Osteocyte (in vitro differentiated cells): ENCODE measurements at regions not wholly inside any gene's neighbourhood (a gene's known extent, or its start where the extent isn't known, plus 50 kb on each side); places are given as distances from the start of the nearest gene placed in this dataset.
A peak's percentile ranks its signal among the peaks of the same experiment; 100 is the strongest.
"Not testable (repeated sequence)": the region's sequence is repeated elsewhere in the genome, so short reads cannot be mapped to it uniquely, and the experiment has no call there.

Experiments used
- DNase-seq: peaks from one replicate; pipeline ENCODE4 v3.0.0; 2021; ENCODE audit warnings: mixed read lengths; ENCODE audit not compliant: unreplicated experiment; ENCODE audit errors: extremely low spot score
- H3K27ac Mint-ChIP-seq: one replicate; pipeline ENCODE4 v1.8.0; 2021; ENCODE audit warnings: mild to moderate bottlenecking, mixed read lengths; ENCODE audit not compliant: unreplicated experiment
- H3K27me3 Mint-ChIP-seq: one replicate; pipeline ENCODE4 v1.8.0; 2021; ENCODE audit warnings: mixed read lengths; ENCODE audit not compliant: unreplicated experiment
- H3K36me3 Mint-ChIP-seq: one replicate; pipeline ENCODE4 v1.8.0; 2021; ENCODE audit warnings: mixed read lengths; ENCODE audit not compliant: unreplicated experiment
- H3K4me1 Mint-ChIP-seq: one replicate; pipeline ENCODE4 v1.8.0; 2021; ENCODE audit warnings: mixed read lengths; ENCODE audit not compliant: unreplicated experiment
- H3K4me3 Mint-ChIP-seq: one replicate; pipeline ENCODE4 v1.8.0; 2021; ENCODE audit warnings: mild to moderate bottlenecking, moderate library complexity, mixed read lengths; ENCODE audit not compliant: unreplicated experiment
- H3K9me3 Mint-ChIP-seq: one replicate; pipeline ENCODE4 v1.8.0; 2021; ENCODE audit warnings: mixed read lengths; ENCODE audit not compliant: unreplicated experiment
- TF ChIP-seq, protein P1 (sequence below): fragments of 200-600 bp; sonication (generic); IDR thresholded peaks from 2 replicates; pipeline ENCODE4 v1.5.0; 2021; ENCODE audit warnings: antibody characterized with exemption, mild to moderate bottlenecking, moderate library complexity

DNA sequence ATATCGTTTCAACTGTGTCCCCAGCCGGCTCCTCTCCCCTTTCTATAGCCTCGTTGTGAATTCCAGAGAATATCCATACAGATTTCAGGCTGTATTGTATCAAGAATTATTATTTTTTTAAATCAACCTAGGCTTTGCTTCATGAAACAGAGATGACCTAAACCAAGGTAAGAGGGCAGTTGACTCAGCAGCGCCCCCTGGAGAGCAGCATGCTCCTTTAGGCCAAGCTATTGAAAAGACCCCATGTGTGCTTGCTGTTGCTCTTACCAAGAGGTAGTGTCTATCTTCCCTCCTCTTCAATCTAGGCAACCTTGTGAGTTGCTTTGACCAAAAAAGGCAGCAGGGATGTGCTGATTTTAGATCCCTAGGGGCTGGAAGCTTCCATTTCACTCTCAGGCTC lies 426.7 kb upstream of the SMIM21 start:
- H3K4me1 Mint-ChIP-seq: no peaks in the 10 kb centered on the region
- H3K36me3 Mint-ChIP-seq: no peaks in the 10 kb centered on the region
- TF ChIP-seq, protein P1, sequence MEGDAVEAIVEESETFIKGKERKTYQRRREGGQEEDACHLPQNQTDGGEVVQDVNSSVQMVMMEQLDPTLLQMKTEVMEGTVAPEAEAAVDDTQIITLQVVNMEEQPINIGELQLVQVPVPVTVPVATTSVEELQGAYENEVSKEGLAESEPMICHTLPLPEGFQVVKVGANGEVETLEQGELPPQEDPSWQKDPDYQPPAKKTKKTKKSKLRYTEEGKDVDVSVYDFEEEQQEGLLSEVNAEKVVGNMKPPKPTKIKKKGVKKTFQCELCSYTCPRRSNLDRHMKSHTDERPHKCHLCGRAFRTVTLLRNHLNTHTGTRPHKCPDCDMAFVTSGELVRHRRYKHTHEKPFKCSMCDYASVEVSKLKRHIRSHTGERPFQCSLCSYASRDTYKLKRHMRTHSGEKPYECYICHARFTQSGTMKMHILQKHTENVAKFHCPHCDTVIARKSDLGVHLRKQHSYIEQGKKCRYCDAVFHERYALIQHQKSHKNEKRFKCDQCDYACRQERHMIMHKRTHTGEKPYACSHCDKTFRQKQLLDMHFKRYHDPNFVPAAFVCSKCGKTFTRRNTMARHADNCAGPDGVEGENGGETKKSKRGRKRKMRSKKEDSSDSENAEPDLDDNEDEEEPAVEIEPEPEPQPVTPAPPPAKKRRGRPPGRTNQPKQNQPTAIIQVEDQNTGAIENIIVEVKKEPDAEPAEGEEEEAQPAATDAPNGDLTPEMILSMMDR: no peak
- H3K4me3 Mint-ChIP-seq: no peak overlapping the region
- no peak overlapping the region for H3K27ac Mint-ChIP-seq
- peaks cover 25% of the 10 kb centered on the region for H3K9me3 Mint-ChIP-seq
- H3K27me3 Mint-ChIP-seq: no peaks in the 10 kb centered on the region
- DNase-seq: peak; percentile 53

- no peak overlapping the region for H3K4me3 Mint-ChIP-seq
- no peaks in the 10 kb centered on the region for H3K27me3 Mint-ChIP-seq
- peak; percentile 80 for DNase-seq
- TF ChIP-seq, protein P1: no peak
- no peaks in the 10 kb centered on the region for H3K4me1 Mint-ChIP-seq
- H3K36me3 Mint-ChIP-seq: no peaks in the 10 kb centered on the region
- peaks cover 11% of the 10 kb centered on the region for H3K9me3 Mint-ChIP-seq
- no peak overlapping the region for H3K27ac Mint-ChIP-seq
These were observed 418.8 kb upstream of the SMIM21 start for GRCh38 chr18:75846321-75846720.

- peaks cover 11% of the 10 kb centered on the region for H3K9me3 Mint-ChIP-seq
- no peaks in the 10 kb centered on the region for H3K27me3 Mint-ChIP-seq
- DNase-seq: peak; percentile 36
- H3K4me3 Mint-ChIP-seq: no peak overlapping the region
- no peak overlapping the region for H3K27ac Mint-ChIP-seq
- no peaks in the 10 kb centered on the region for H3K36me3 Mint-ChIP-seq
- no peaks in the 10 kb centered on the region for H3K4me1 Mint-ChIP-seq
- TF ChIP-seq, protein P1: no peak
These were observed 417.9 kb upstream of the SMIM21 start for GRCh38 chr18:75845413-75845812.

- TF ChIP-seq, protein P1: no peak
- H3K4me1 Mint-ChIP-seq: no peaks in the 10 kb centered on the region
- peak; percentile 3 for DNase-seq
- H3K4me3 Mint-ChIP-seq: no peak overlapping the region
- no peaks in the 10 kb centered on the region for H3K27me3 Mint-ChIP-seq
- H3K27ac Mint-ChIP-seq: no peak overlapping the region
- no peaks in the 10 kb centered on the region for H3K36me3 Mint-ChIP-seq
- H3K9me3 Mint-ChIP-seq: peaks cover 11% of the 10 kb centered on the region
These were observed 416.6 kb upstream of the SMIM21 start for GRCh38 chr18:75844146-75844545.

DNA sequence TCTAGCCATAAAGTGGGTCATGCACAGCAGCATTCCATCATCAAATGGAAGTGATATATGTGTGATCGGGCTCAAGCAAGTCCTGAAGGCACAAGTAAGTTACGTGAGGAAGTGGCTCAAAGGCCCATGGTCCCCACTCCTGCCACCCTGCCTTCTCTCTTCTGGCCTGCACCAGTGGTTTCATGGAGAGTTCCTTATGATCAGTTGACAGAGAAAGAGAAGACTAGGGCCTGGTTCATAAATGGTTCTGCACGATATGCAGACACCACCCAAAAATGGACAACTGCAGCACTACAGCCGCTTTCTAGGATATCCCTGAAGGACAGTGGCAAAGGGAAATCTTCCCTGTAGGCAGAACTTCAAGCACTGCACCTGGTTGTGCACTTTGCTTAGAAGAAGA lies 412.6 kb upstream of the SMIM21 start:
- peak; percentile 57 for DNase-seq
- H3K27me3 Mint-ChIP-seq: no peaks in the 10 kb centered on the region
- no peak overlapping the region for H3K4me3 Mint-ChIP-seq
- TF ChIP-seq, protein P1: no peak
- H3K27ac Mint-ChIP-seq: no peak overlapping the region
- H3K36me3 Mint-ChIP-seq: no peaks in the 10 kb centered on the region
- H3K4me1 Mint-ChIP-seq: no peaks in the 10 kb centered on the region
- H3K9me3 Mint-ChIP-seq: peaks cover 24% of the 10 kb centered on the region

GRCh38 chr18:75839686-75840085 lies 412.2 kb upstream of the SMIM21 start:
- H3K27ac Mint-ChIP-seq, H3K4me3 Mint-ChIP-seq, H3K4me1 Mint-ChIP-seq, H3K27me3 Mint-ChIP-seq, H3K36me3 Mint-ChIP-seq: not testable (repeated sequence)
- peaks cover 25% of the 10 kb centered on the region for H3K9me3 Mint-ChIP-seq
- DNase-seq: peak; percentile 72
